H9 (cell line): ENCODE measurements at regions not wholly inside any gene's neighbourhood (a gene's known extent, or its start where the extent isn't known, plus 50 kb on each side); places are given as distances from the start of the nearest gene placed in this dataset.

Experiments used
- DNase-seq: peaks from one replicate; pipeline ENCODE4 v3.0.0-alpha.2; 2017
- H2AFZ ChIP-seq: one replicate; pipeline ENCODE4 v1.6.1; 2013; ENCODE audit warnings: mild to moderate bottlenecking, low read length, control low read depth, moderate library complexity
- H2AK5ac ChIP-seq: 2 replicates; pipeline ENCODE4 v1.6.1; 2013; ENCODE audit warnings: low read length, control low read depth, mixed read lengths; ENCODE audit not compliant: insufficient read length
- H2BK120ac ChIP-seq: one replicate; pipeline ENCODE4 v1.6.1; 2013; ENCODE audit warnings: low read depth, mild to moderate bottlenecking, low read length, control low read depth, inconsistent platforms; ENCODE audit not compliant: poor library complexity, severe bottlenecking
- H2BK12ac ChIP-seq: 2 replicates; pipeline ENCODE4 v1.6.1; 2013; ENCODE audit warnings: low read length, control low read depth, mixed read lengths, low read depth; ENCODE audit not compliant: insufficient read length
- H2BK15ac ChIP-seq: 2 replicates; pipeline ENCODE4 v1.6.1; 2013; ENCODE audit warnings: low read depth, low read length, control low read depth
- H2BK20ac ChIP-seq: one replicate; pipeline ENCODE4 v1.6.1; 2013; ENCODE audit warnings: low read depth, mild to moderate bottlenecking, low read length, control low read depth, inconsistent platforms; ENCODE audit not compliant: poor library complexity, severe bottlenecking
- H2BK5ac ChIP-seq: 2 replicates; pipeline ENCODE4 v1.6.1; 2013; ENCODE audit warnings: low read length, control low read depth, mixed read lengths; ENCODE audit not compliant: insufficient read length
- H3K14ac ChIP-seq: 2 replicates; pipeline ENCODE4 v1.6.1; 2013; ENCODE audit warnings: low read length, control low read depth; ENCODE audit not compliant: insufficient read depth
- H3K18ac ChIP-seq: 2 replicates; pipeline ENCODE4 v1.6.1; 2013; ENCODE audit warnings: low read depth, mild to moderate bottlenecking, mixed read lengths, low read length, control low read depth; ENCODE audit not compliant: insufficient read length
- H3K23ac ChIP-seq: 2 replicates; pipeline ENCODE4 v1.6.1; 2013; ENCODE audit warnings: low read length, control low read depth, mixed read lengths, low read depth; ENCODE audit not compliant: insufficient read length
- H3K23me2 ChIP-seq: 2 replicates; pipeline ENCODE4 v1.6.1; 2013; ENCODE audit warnings: low read depth, mild to moderate bottlenecking, mixed read lengths, low read length, control low read depth; ENCODE audit not compliant: insufficient read length, poor library complexity, severe bottlenecking
- H3K27ac ChIP-seq: 2 replicates; pipeline ENCODE4 v1.5.1; 2013; ENCODE audit warnings: low read length, control low read depth, mixed read lengths, low read depth; ENCODE audit not compliant: insufficient read length
- H3K27me3 ChIP-seq: 2 replicates; pipeline ENCODE4 v1.6.1; 2013; ENCODE audit warnings: low read length, control low read depth, inconsistent platforms; ENCODE audit not compliant: insufficient read depth
- H3K4ac ChIP-seq: 2 replicates; pipeline ENCODE4 v1.6.1; 2013; ENCODE audit warnings: low read depth, mild to moderate bottlenecking, control low read depth, inconsistent platforms, low read length, moderate library complexity
- H3K4me1 ChIP-seq: 2 replicates; pipeline ENCODE4 v1.6.1; 2013; ENCODE audit warnings: low read length, control low read depth, inconsistent platforms; ENCODE audit not compliant: insufficient read depth
- H3K4me2 ChIP-seq: 2 replicates; pipeline ENCODE4 v1.6.1; 2013; ENCODE audit warnings: low read length, control low read depth, mixed read lengths; ENCODE audit not compliant: insufficient read length, insufficient read depth
- H3K56ac ChIP-seq: 2 replicates; pipeline ENCODE4 v1.6.1; 2013; ENCODE audit warnings: low read depth, mild to moderate bottlenecking, mixed read lengths, low read length, control low read depth; ENCODE audit not compliant: insufficient read length
- H3K79me1 ChIP-seq: 2 replicates; pipeline ENCODE4 v1.6.1; 2013; ENCODE audit warnings: low read depth, mild to moderate bottlenecking, moderate library complexity, low read length, control low read depth, inconsistent platforms; ENCODE audit not compliant: insufficient read depth, poor library complexity, severe bottlenecking
- H3K79me2 ChIP-seq: 2 replicates; pipeline ENCODE4 v1.6.1; 2013; ENCODE audit warnings: low read length, control low read depth, inconsistent platforms; ENCODE audit not compliant: insufficient read depth
- H3K9ac ChIP-seq: 2 replicates; pipeline ENCODE4 v1.6.1; 2013; ENCODE audit warnings: low read length, control low read depth, mixed read lengths; ENCODE audit not compliant: insufficient read length; ENCODE audit errors: extremely low read depth
- H3K9me3 ChIP-seq: one replicate; pipeline ENCODE4 v1.6.1; 2013; ENCODE audit warnings: low read depth, low read length, inconsistent platforms; ENCODE audit not compliant: control insufficient read depth
- H3T11ph ChIP-seq: one replicate; pipeline ENCODE4 v1.6.1; 2013; ENCODE audit warnings: mild to moderate bottlenecking, low read length, control low read depth, inconsistent platforms
- H4K20me1 ChIP-seq: one replicate; pipeline ENCODE4 v1.6.1; 2013; ENCODE audit not compliant: control insufficient read depth, insufficient read length, insufficient read depth
- H4K5ac ChIP-seq: 2 replicates; pipeline ENCODE4 v1.6.1; 2013; ENCODE audit warnings: low read depth, mild to moderate bottlenecking, mixed read lengths, low read length, control low read depth; ENCODE audit not compliant: insufficient read length
- H4K8ac ChIP-seq: replicated peaks from 2 replicates; pipeline ENCODE4 v1.6.1; 2013; ENCODE audit warnings: low read length, control low read depth, mixed read lengths, low read depth; ENCODE audit not compliant: insufficient read length
- H4K91ac ChIP-seq: 2 replicates; pipeline ENCODE4 v1.6.1; 2013; ENCODE audit warnings: low read depth, mild to moderate bottlenecking, moderate library complexity, mixed read lengths, low read length, control low read depth; ENCODE audit not compliant: insufficient read length
- H3K27ac Mint-ChIP-seq, 3 experiments: 2 replicates in 2 of 3; 3 replicates in 1 of 3; pipeline ENCODE4 v1.8.0; 2020 to 2021; ENCODE audit warnings: mixed read lengths in 3 of 3, mild to moderate bottlenecking in 1 of 3, moderate library complexity in 1 of 3
- H3K27me3 Mint-ChIP-seq: 2 replicates; pipeline ENCODE4 v1.8.0; 2021; ENCODE audit warnings: low read depth, mild to moderate bottlenecking, moderate library complexity, mixed read lengths
- H3K36me3 Mint-ChIP-seq, 3 experiments: 2 replicates in 2 of 3; 3 replicates in 1 of 3; pipeline ENCODE4 v1.8.0; 2020 to 2021; ENCODE audit warnings: low read depth in 3 of 3, mixed read lengths in 3 of 3; ENCODE audit not compliant: insufficient read depth in 1 of 3
- H3K4me1 Mint-ChIP-seq, 2 experiments: 2 replicates each; pipeline ENCODE4 v1.8.0; 2020; ENCODE audit warnings: mixed read lengths in 2 of 2
- H3K4me3 Mint-ChIP-seq, 2 experiments: 2 replicates in 1 of 2; 3 replicates in 1 of 2; pipeline ENCODE4 v1.8.0; 2020 to 2021; ENCODE audit warnings: mild to moderate bottlenecking in 2 of 2, mixed read lengths in 2 of 2, moderate library complexity in 1 of 2
- H3K9me3 Mint-ChIP-seq, 2 experiments: 2 replicates in 1 of 2; 3 replicates in 1 of 2; pipeline ENCODE4 v1.8.0; 2020; ENCODE audit warnings: mild to moderate bottlenecking in 2 of 2, mixed read lengths in 2 of 2, moderate library complexity in 1 of 2
- WGBS: extraction: QIAGEN DNeasy Blood & Tissue Kit; methylation state at CpG from one replicate; pipeline ENCODE4 v1.1.7; 2013; ENCODE audit warnings: missing lambda C conversion rate, low lambda C conversion rate, mixed read lengths; ENCODE audit not compliant: insufficient read length; ENCODE audit errors: extremely low coverage; 5-methylcytosine and 5-hydroxymethylcytosine counted together
- TF ChIP-seq, protein P1 (sequence below): fragments of 200-600 bp; sonication (generic); conservative IDR thresholded peaks from 3 replicates; pipeline ENCODE4 v1.8.0; 2021; ENCODE audit warnings: antibody characterized with exemption, mild to moderate bottlenecking

DNA sequence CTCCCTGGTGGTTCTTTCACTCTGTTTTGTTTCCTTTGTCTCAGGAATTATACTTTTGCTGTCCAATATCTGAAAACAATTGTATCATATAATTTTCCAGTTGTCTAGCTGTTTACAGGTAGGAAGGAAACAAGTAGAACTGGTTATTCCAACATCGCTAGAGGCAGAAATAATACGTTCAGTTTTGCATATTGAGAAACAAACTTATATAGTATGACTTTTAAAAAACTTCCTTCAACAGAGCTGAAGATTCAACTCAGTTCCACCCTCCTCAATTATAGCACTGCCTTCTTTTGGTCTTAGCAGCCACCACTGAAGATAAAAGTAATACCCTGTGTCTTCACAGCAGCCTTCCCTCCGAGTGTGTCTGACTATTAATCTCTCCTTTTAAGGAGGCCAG lies 214.3 kb downstream of the EFCAB11 start:
- Histone ChIP-seq H4K20me1 (no peaks in the 10 kb centered on the region), H3K14ac (no peak overlapping the region), H3K9ac (no peak overlapping the region), H3K79me2 (no peaks in the 10 kb centered on the region), H2BK15ac (no peak overlapping the region), H2BK120ac (no peak overlapping the region), H2AK5ac (no peak overlapping the region), H4K91ac (no peak overlapping the region), H3K4ac (no peak overlapping the region), H2BK5ac (no peak overlapping the region), H3K56ac (no peak overlapping the region), H3T11ph (no peak overlapping the region), H2AFZ (no peak overlapping the region), H4K5ac (no peak overlapping the region), H2BK12ac (no peak overlapping the region), H3K9me3 (no peaks in the 10 kb centered on the region), H2BK20ac (no peak overlapping the region), H3K27me3 (no peaks in the 10 kb centered on the region), H3K23me2 (no peaks in the 10 kb centered on the region), H3K27ac (no peak overlapping the region), H3K23ac (no peak overlapping the region), H3K18ac (no peak overlapping the region), H3K4me2 (no peak overlapping the region), H3K4me1 (no peaks in the 10 kb centered on the region), H3K79me1 (no peaks in the 10 kb centered on the region), H4K8ac (no peak overlapping the region)
- TF ChIP-seq, protein P1, sequence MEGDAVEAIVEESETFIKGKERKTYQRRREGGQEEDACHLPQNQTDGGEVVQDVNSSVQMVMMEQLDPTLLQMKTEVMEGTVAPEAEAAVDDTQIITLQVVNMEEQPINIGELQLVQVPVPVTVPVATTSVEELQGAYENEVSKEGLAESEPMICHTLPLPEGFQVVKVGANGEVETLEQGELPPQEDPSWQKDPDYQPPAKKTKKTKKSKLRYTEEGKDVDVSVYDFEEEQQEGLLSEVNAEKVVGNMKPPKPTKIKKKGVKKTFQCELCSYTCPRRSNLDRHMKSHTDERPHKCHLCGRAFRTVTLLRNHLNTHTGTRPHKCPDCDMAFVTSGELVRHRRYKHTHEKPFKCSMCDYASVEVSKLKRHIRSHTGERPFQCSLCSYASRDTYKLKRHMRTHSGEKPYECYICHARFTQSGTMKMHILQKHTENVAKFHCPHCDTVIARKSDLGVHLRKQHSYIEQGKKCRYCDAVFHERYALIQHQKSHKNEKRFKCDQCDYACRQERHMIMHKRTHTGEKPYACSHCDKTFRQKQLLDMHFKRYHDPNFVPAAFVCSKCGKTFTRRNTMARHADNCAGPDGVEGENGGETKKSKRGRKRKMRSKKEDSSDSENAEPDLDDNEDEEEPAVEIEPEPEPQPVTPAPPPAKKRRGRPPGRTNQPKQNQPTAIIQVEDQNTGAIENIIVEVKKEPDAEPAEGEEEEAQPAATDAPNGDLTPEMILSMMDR: no peak
- no peak for DNase-seq
- Mint-ChIP-seq H3K4me3 (no peak overlapping the region), H3K27me3 (no peaks in the 10 kb centered on the region), H3K9me3 (peaks cover 21 to 27% of the 10 kb centered on the region in 2 experiments), H3K36me3 (peaks cover 16 to 27% (median 19%) of the 10 kb centered on the region in 3 experiments), H3K27ac (no peak overlapping the region), H3K4me1 (peaks cover 0 to under 1% of the 10 kb centered on the region in 2 experiments; a peak in 1 of 4 replicates)
- WGBS: no CpG with 5 or more reads among the region's 3 CpGs
